Colonic mucosa (tissue), 4 donors: ENCODE measurements at regions not wholly inside any gene's neighbourhood (a gene's known extent, or its start where the extent isn't known, plus 50 kb on each side); places are given as distances from the start of the nearest gene placed in this dataset.
"Not testable (repeated sequence)": the region's sequence is repeated elsewhere in the genome, so short reads cannot be mapped to it uniquely, and the experiment has no call there.

Experiments used
- DNase-seq: peaks from one replicate; pipeline ENCODE4 v3.0.0-alpha.2; 2020
- H3K27ac ChIP-seq: fragments of 200-600 bp; one replicate; pipeline ENCODE4 v1.8.0; 2021
- H3K27me3 ChIP-seq: fragments of 200-600 bp; one replicate; pipeline ENCODE4 v1.8.0; 2021
- H3K36me3 ChIP-seq: fragments of 200-600 bp; one replicate; pipeline ENCODE4 v1.8.0; 2021
- H3K4me1 ChIP-seq: fragments of 200-600 bp; one replicate; pipeline ENCODE4 v1.8.0; 2021; ENCODE audit warnings: mild to moderate bottlenecking
- H3K4me3 ChIP-seq: fragments of 200-600 bp; one replicate; pipeline ENCODE4 v1.8.0; 2021
- H3K9ac ChIP-seq, 2 donors: one replicate each; pipeline ENCODE4 v1.7.0; 2013; ENCODE audit warnings: control low read depth in 2 of 2, low read depth in 2 of 2, low read length in 2 of 2
- H3K9me3 ChIP-seq: fragments of 200-600 bp; one replicate; pipeline ENCODE4 v1.8.0; 2021
- CTCF ChIP-seq: fragments of 200-600 bp; IDR thresholded peaks from one replicate; pipeline ENCODE4 v1.8.0; 2022; ENCODE audit warnings: antibody characterized with exemption, mild to moderate bottlenecking
- intact Hi-C: fragments of 100-400 bp; cut with DNase I; formaldehyde crosslinking; loops from one replicate; pipeline ENCODE4 v1.14.1; 2022
- donor health status: healthy.
- donor health status: DM: no; HTN: no; CAD: no.
- donor health status: DM: no; HTN: no; CAD: no.

- Histone ChIP-seq H3K36me3 (no peaks in the 10 kb centered on the region), H3K9ac (no peak overlapping the region), H3K27ac (no peak overlapping the region), H3K4me3 (no peak overlapping the region), H3K27me3 (no peaks in the 10 kb centered on the region), H3K9me3 (no peaks in the 10 kb centered on the region), H3K4me1 (no peaks in the 10 kb centered on the region)
- DNase-seq, result no peak
- no peak for TF ChIP-seq CTCF
- intact Hi-C loops, result no loop called here
These were observed 703.6 kb upstream of the FAM241A start for GRCh38 chr4:111441687-111442086.

- H3K27ac ChIP-seq, DNase-seq: not testable (repeated sequence)
These were observed 700.4 kb upstream of the FAM241A start for GRCh38 chr4:111444836-111445235.

GRCh38 chr4:111449657-111450056 lies 695.6 kb upstream of the FAM241A start:
- no peak for TF ChIP-seq CTCF

More at GRCh38 chr4:111444836-111445235, 700.4 kb upstream of the FAM241A start:
- H3K9me3 ChIP-seq, H3K9ac ChIP-seq, H3K4me1 ChIP-seq, H3K36me3 ChIP-seq, intact Hi-C loops, H3K27me3 ChIP-seq, H3K4me3 ChIP-seq: not testable (repeated sequence)

GRCh38 chr4:111450867-111451266 lies 694.4 kb upstream of the FAM241A start:
- no peaks in the 10 kb centered on the region for H3K4me1 ChIP-seq
- intact Hi-C loops, result no loop called here
- no peaks in the 10 kb centered on the region for H3K36me3 ChIP-seq
- no peaks in the 10 kb centered on the region for H3K9me3 ChIP-seq
- no peaks in the 10 kb centered on the region for H3K27me3 ChIP-seq
- TF ChIP-seq CTCF, result no peak
- H3K4me3 ChIP-seq, result no peak overlapping the region
- no peak for DNase-seq
- no peak overlapping the region for H3K27ac ChIP-seq
- no peak overlapping the region for H3K9ac ChIP-seq

More at GRCh38 chr4:111449657-111450056, 695.6 kb upstream of the FAM241A start:
- intact Hi-C loops, result no loop called here
- H3K27me3 ChIP-seq, result no peaks in the 10 kb centered on the region
- H3K27ac ChIP-seq, result no peak overlapping the region
- H3K4me3 ChIP-seq, result no peak overlapping the region
- no peaks in the 10 kb centered on the region for H3K4me1 ChIP-seq
- H3K9ac ChIP-seq, result no peak overlapping the region
- no peaks in the 10 kb centered on the region for H3K9me3 ChIP-seq
- DNase-seq, result peak; percentile 36
- no peaks in the 10 kb centered on the region for H3K36me3 ChIP-seq

GRCh38 chr4:111453216-111453615 lies 692.0 kb upstream of the FAM241A start:
- intact Hi-C loops, result no loop called here
- Histone ChIP-seq H3K9ac (no peak overlapping the region), H3K36me3 (no peaks in the 10 kb centered on the region), H3K27ac (no peak overlapping the region), H3K4me1 (no peaks in the 10 kb centered on the region), H3K4me3 (no peak overlapping the region), H3K9me3 (no peaks in the 10 kb centered on the region), H3K27me3 (no peaks in the 10 kb centered on the region)
- no peak for TF ChIP-seq CTCF
- no peak for DNase-seq

- no peak overlapping the region for H3K4me3 ChIP-seq
- no peaks in the 10 kb centered on the region for H3K27me3 ChIP-seq
- TF ChIP-seq CTCF, result no peak
- H3K27ac ChIP-seq, result no peak overlapping the region
- no peaks in the 10 kb centered on the region for H3K36me3 ChIP-seq
- DNase-seq, result no peak
- no peak overlapping the region for H3K9ac ChIP-seq
- no peaks in the 10 kb centered on the region for H3K9me3 ChIP-seq
- no peaks in the 10 kb centered on the region for H3K4me1 ChIP-seq
- intact Hi-C loops, result no loop called here
These were observed 690.3 kb upstream of the FAM241A start for GRCh38 chr4:111454961-111455360.
